Panc1 (cell line): ENCODE measurements at regions not wholly inside any gene's neighbourhood (a gene's known extent, or its start where the extent isn't known, plus 50 kb on each side); places are given as distances from the start of the nearest gene placed in this dataset.

Source experiments
- ATAC-seq: fragments of 200-7000 bp; cut with Tn5 transposase; 2 replicates; pipeline ENCODE4 v1.9.1; 2020; ENCODE audit warnings: mild to moderate bottlenecking, moderate library complexity
- BruUV-seq: library from RNA; stranded (reverse); fragments of 400-500 nt; replicated peaks from 2 replicates; lab custom pipeline; 2021; lab: Mats Ljungman, UMichigan
- CTCF ChIA-PET: fragments of 300-600 bp; sonication (Branson Sonifier 250); formaldehyde crosslinking; loops from one replicate; lab custom pipeline; 2022; ENCODE audit warnings: antibody characterized with exemption; lab: Charles Lee
- POLR2A ChIA-PET: fragments of 300-600 bp; sonication (Branson Sonifier 250); formaldehyde crosslinking; loops from one replicate; lab custom pipeline; 2022; ENCODE audit warnings: antibody characterized with exemption; lab: Charles Lee
- DNase-seq: peaks from one replicate; pipeline ENCODE4 v3.0.0-alpha.2; 2010; ENCODE audit warnings: low read depth, low spot score
- H3K27ac ChIP-seq: 2 replicates; pipeline ENCODE4 v1.5.1; 2011; ENCODE audit warnings: mild to moderate bottlenecking, low read length, inconsistent platforms
- H3K27me3 ChIP-seq: fragments of 200-500 bp; sonication (Bioruptor generic); 2 replicates; pipeline ENCODE4 v1.6.0; 2014; ENCODE audit warnings: low read length, inconsistent platforms; ENCODE audit not compliant: control insufficient read depth, insufficient read depth
- H3K36me3 ChIP-seq: fragments of 200-500 bp; sonication (Bioruptor generic); 2 replicates; pipeline ENCODE4 v1.5.1; 2014; ENCODE audit warnings: inconsistent platforms, mild to moderate bottlenecking, low read length, moderate library complexity; ENCODE audit not compliant: control insufficient read depth, insufficient read depth
- H3K4me1 ChIP-seq: 2 replicates; pipeline ENCODE4 v1.5.1; 2011; ENCODE audit warnings: inconsistent platforms, mild to moderate bottlenecking, low read length, moderate library complexity; ENCODE audit not compliant: control insufficient read depth, insufficient read depth
- H3K4me3 ChIP-seq, 2 experiments: 2 replicates each; pipeline ENCODE4 v1.5.1; 2011 to 2012; ENCODE audit warnings: low read depth in 2 of 2, low read length in 2 of 2, mild to moderate bottlenecking in 2 of 2, inconsistent platforms in 1 of 2, moderate library complexity in 1 of 2
- H3K9me3 ChIP-seq: fragments of 200-500 bp; sonication (Bioruptor generic); 2 replicates; pipeline ENCODE4 v1.5.1; 2014; ENCODE audit warnings: low read depth, mild to moderate bottlenecking, inconsistent platforms, low read length, moderate library complexity; ENCODE audit not compliant: control insufficient read depth, insufficient read depth
- CTCF ChIP-seq: fragments of 450-650 bp; IDR thresholded peaks from 2 replicates; pipeline ENCODE4 v1.5.1; 2017; ENCODE audit warnings: mild to moderate bottlenecking
- POLR2AphosphoS5 ChIP-seq: IDR thresholded peaks from 2 replicates; pipeline ENCODE4 v1.6.1; 2012; ENCODE audit warnings: mild to moderate bottlenecking, low read depth, low read length, moderate library complexity
- REST ChIP-seq, 2 experiments: IDR thresholded peaks; 2 replicates each; pipeline ENCODE4 v1.6.1; 2011 to 2012; ENCODE audit warnings: low read depth in 2 of 2, control low read depth in 1 of 2, low read length in 1 of 2, mild to moderate bottlenecking in 1 of 2, moderate library complexity in 1 of 2; ENCODE audit not compliant: insufficient read depth in 1 of 2
- SIN3A ChIP-seq: IDR thresholded peaks from 2 replicates; pipeline ENCODE4 v1.6.1; 2012; ENCODE audit warnings: low read depth, mild to moderate bottlenecking, low read length, moderate library complexity, borderline replicate concordance; ENCODE audit not compliant: insufficient read depth
- TCF7L2 ChIP-seq: IDR thresholded peaks from 2 replicates; pipeline ENCODE4 v1.6.1; 2011; ENCODE audit warnings: mild to moderate bottlenecking, low read depth, low read length, inconsistent platforms
- in situ Hi-C: cut with HindIII; loops from 2 replicates; pipeline ENCODE4 v1.10.0; 2016; ENCODE audit warnings: low sequenced_read_pairs, low pct_unique_long_range_greater_than_20kb
- intact Hi-C: fragments of 100-400 bp; cut with micrococcal nuclease; formaldehyde crosslinking; loops from one replicate; pipeline ENCODE4 v1.10.0; 2022; ENCODE audit not compliant: unreplicated experiment

GRCh38 chr7:32241636-32242035, 171.4 kb upstream of the PDE1C start:
- TF ChIP-seq POLR2AphosphoS5 (no peak), TCF7L2 (no peak), REST (IDR thresholded peaks at IDR 0.05; ENCODE audit: insufficient read depth in 1 of 2, low read depth in 2 of 2, low read length in 1 of 2) (no peak), SIN3A (no peak), CTCF (no peak)
- Histone ChIP-seq H3K36me3 (no peaks in the 10 kb centered on the region), H3K27me3 (peaks cover 2% of the 10 kb centered on the region; the same call in 1 of the 2 replicates), H3K27ac (no peak overlapping the region), H3K9me3 (no peaks in the 10 kb centered on the region), H3K4me3 (no peak overlapping the region), H3K4me1 (no peaks in the 10 kb centered on the region)
- no TSS peak for BruUV-seq
- ATAC-seq (no peak), DNase-seq (no peak)
- intact Hi-C loops = no loop called here
- CTCF ChIA-PET = no interaction called here
- POLR2A ChIA-PET = no interaction called here
- in situ Hi-C loops = no loop called here

DNA sequence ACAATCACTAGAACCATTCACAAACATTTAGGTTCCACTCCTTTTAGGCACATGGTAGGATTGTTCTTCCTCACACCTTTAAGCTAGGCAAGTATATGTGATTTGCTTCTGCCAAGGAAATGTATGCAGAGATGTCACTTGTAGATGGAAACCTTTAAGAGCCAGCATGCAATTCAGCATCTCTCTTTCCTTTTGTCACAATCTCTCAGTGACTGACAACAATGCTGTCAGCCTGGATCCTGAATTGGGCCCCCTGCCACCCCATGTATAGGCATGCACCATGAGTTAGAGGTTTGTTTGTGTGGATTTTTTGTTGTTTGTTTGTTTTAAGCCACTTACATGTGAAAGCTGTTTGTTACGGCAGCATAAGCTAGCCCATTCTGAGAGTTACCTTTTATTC, 169.6 kb upstream of the PDE1C start:
- CTCF ChIA-PET = no interaction called here
- TF ChIP-seq TCF7L2 (no peak), REST (IDR thresholded peaks at IDR 0.05; ENCODE audit: insufficient read depth in 1 of 2, low read depth in 2 of 2, low read length in 1 of 2) (no peak), SIN3A (no peak), CTCF (no peak), POLR2AphosphoS5 (no peak)
- ATAC-seq = no peak

More for the DNA sequence above, 169.6 kb upstream of the PDE1C start:
- intact Hi-C loops = no loop called here
- H3K27me3 ChIP-seq = peaks cover 2% of the 10 kb centered on the region; the same call in 1 of the 2 replicates
- no peak overlapping the region for H3K4me3 ChIP-seq
- peaks cover 4% of the 10 kb centered on the region; the same call in 1 of the 2 replicates for H3K9me3 ChIP-seq
- BruUV-seq = no TSS peak
- no peaks in the 10 kb centered on the region for H3K4me1 ChIP-seq
- in situ Hi-C loops = no loop called here
- DNase-seq = no peak
- no peaks in the 10 kb centered on the region for H3K36me3 ChIP-seq
- no peak overlapping the region for H3K27ac ChIP-seq
- POLR2A ChIA-PET = no interaction called here
